Mesenteric fat pad (tissue), 1 donor: ENCODE measurements at regions not wholly inside any gene's neighbourhood (a gene's known extent, or its start where the extent isn't known, plus 50 kb on each side); places are given as distances from the start of the nearest gene placed in this dataset.
A peak's percentile ranks its signal among the peaks of the same experiment; 100 is the strongest.

Experiments
- DNase-seq: peaks from one replicate; pipeline ENCODE4 v3.0.0-alpha.2; 2020; ENCODE audit warnings: low spot score
- donor health status: DM: yes; HTN: yes; CAD: no.

- DNase-seq: no peak
Observed at GRCh38 chr9:89554307-89555035, 50.3 kb upstream of the GADD45G start.

- DNase-seq: peak; percentile 53
Observed at GRCh38 chr9:89553451-89554010, 51.3 kb upstream of the GADD45G start.

- no peak for DNase-seq
Observed at GRCh38 chr9:89550346-89550927, 52.5 kb upstream of the SEMA4D start.

- no peak for DNase-seq
Observed at GRCh38 chr9:89549031-89549644, 51.2 kb upstream of the SEMA4D start.

- no peak for DNase-seq
Observed at GRCh38 chr9:89548071-89548638, 50.2 kb upstream of the SEMA4D start.
